Neural cell (in vitro differentiated cells): ENCODE measurements at regions not wholly inside any gene's neighbourhood (a gene's known extent, or its start where the extent isn't known, plus 50 kb on each side); places are given as distances from the start of the nearest gene placed in this dataset.
A peak's percentile ranks its signal among the peaks of the same experiment; 100 is the strongest.

ENCODE experiments used
- H2AFZ ChIP-seq: fragments of 200-600, 300-800 bp; sonication (generic), shearing (Covaris generic); 2 replicates; pipeline ENCODE4 v1.6.0; 2014; ENCODE audit warnings: low read depth, mild to moderate bottlenecking, antibody characterized with exemption, low read length, moderate library complexity
- H3F3A ChIP-seq: fragments of 200-600 bp; shearing (Covaris generic); 2 replicates; pipeline ENCODE4 v1.6.1; 2016; ENCODE audit warnings: mild to moderate bottlenecking, moderate library complexity, mixed read lengths, antibody characterized with exemption, low read length; ENCODE audit not compliant: insufficient read depth, poor library complexity, severe bottlenecking
- H3K27ac ChIP-seq: fragments of 200-600, 300-800 bp; sonication (generic), shearing (Covaris generic); 2 replicates; pipeline ENCODE4 v1.5.1; 2014; ENCODE audit warnings: mild to moderate bottlenecking, low read length, moderate library complexity
- H3K27me3 ChIP-seq: fragments of 300-800, 200-600 bp; sonication (generic), shearing (Covaris generic); 2 replicates; pipeline ENCODE4 v1.6.0; 2014; ENCODE audit warnings: mild to moderate bottlenecking, low read depth, low read length, moderate library complexity; ENCODE audit not compliant: insufficient read depth
- H3K36me3 ChIP-seq: fragments of 300-800, 200-600 bp; sonication (generic), shearing (Covaris generic); 2 replicates; pipeline ENCODE4 v1.5.1; 2014; ENCODE audit warnings: mild to moderate bottlenecking, antibody characterized with exemption, low read length, moderate library complexity; ENCODE audit not compliant: insufficient read depth
- H3K4me2 ChIP-seq: fragments of 300-800, 200-600 bp; sonication (generic), shearing (Covaris generic); 2 replicates; pipeline ENCODE4 v1.6.0; 2014; ENCODE audit warnings: mild to moderate bottlenecking, low read length
- H3K4me3 ChIP-seq: fragments of 300-800, 200-600 bp; sonication (generic), shearing (Covaris generic); 2 replicates; pipeline ENCODE4 v1.5.1; 2014; ENCODE audit warnings: mild to moderate bottlenecking, low read length, moderate library complexity
- H3K79me2 ChIP-seq: fragments of 200-600 bp; shearing (Covaris generic); replicated peaks from 2 replicates; pipeline ENCODE4 v1.6.0; 2014; ENCODE audit warnings: mild to moderate bottlenecking, low read length, moderate library complexity; ENCODE audit not compliant: insufficient read depth
- H3K9ac ChIP-seq: fragments of 300-800, 200-600 bp; sonication (generic), shearing (Covaris generic); 2 replicates; pipeline ENCODE4 v1.6.1; 2016; ENCODE audit warnings: mild to moderate bottlenecking, low read length, mixed read lengths
- H3K9me2 ChIP-seq: fragments of 200-600 bp; shearing (Covaris generic); 2 replicates; pipeline ENCODE4 v1.6.1; 2016; ENCODE audit warnings: mild to moderate bottlenecking, low read length, mixed read lengths; ENCODE audit not compliant: insufficient read depth
- H3K9me3 ChIP-seq: fragments of 200-600, 300-800 bp; sonication (generic), shearing (Covaris generic); 2 replicates; pipeline ENCODE4 v1.6.1; 2016; ENCODE audit warnings: mild to moderate bottlenecking, mixed run types, low read length, moderate library complexity, mixed read lengths
- H4K20me1 ChIP-seq: fragments of 200-600 bp; shearing (Covaris generic); 2 replicates; pipeline ENCODE4 v1.6.1; 2016; ENCODE audit warnings: mild to moderate bottlenecking, mixed run types; ENCODE audit not compliant: insufficient read depth
- CTCF ChIP-seq: fragments of 450-650 bp; IDR thresholded peaks from 2 replicates; pipeline ENCODE4 v1.5.1; 2014; ENCODE audit warnings: antibody characterized with exemption, mild to moderate bottlenecking, moderate library complexity; ENCODE audit not compliant: poor library complexity, severe bottlenecking
- EP300 ChIP-seq: fragments of 450-650 bp; conservative IDR thresholded peaks from 2 replicates; pipeline ENCODE4 v1.6.1; 2014; ENCODE audit warnings: antibody characterized with exemption, mild to moderate bottlenecking, moderate library complexity; ENCODE audit not compliant: poor library complexity, severe bottlenecking
- EZH2 ChIP-seq: fragments of 200-600, 300-800 bp; shearing (Covaris generic), sonication (generic); IDR thresholded peaks from 2 replicates; pipeline ENCODE4 v1.6.1; 2014; ENCODE audit warnings: antibody characterized with exemption, low read length, borderline replicate concordance, mild to moderate bottlenecking; ENCODE audit not compliant: insufficient read depth, poor library complexity, severe bottlenecking
- MXI1 ChIP-seq: fragments of 450-650 bp; conservative IDR thresholded peaks from 2 replicates; pipeline ENCODE4 v1.6.1; 2014; ENCODE audit warnings: antibody characterized with exemption, mild to moderate bottlenecking; ENCODE audit not compliant: poor library complexity, severe bottlenecking
- POLR2AphosphoS5 ChIP-seq: IDR thresholded peaks from 2 replicates; pipeline ENCODE4 v1.6.1; 2012
- RAD21 ChIP-seq: fragments of 450-650 bp; conservative IDR thresholded peaks from 2 replicates; pipeline ENCODE4 v1.6.1; 2014; ENCODE audit warnings: antibody characterized with exemption, mild to moderate bottlenecking, moderate library complexity
- REST ChIP-seq: IDR thresholded peaks from 2 replicates; pipeline ENCODE4 v1.6.1; 2012; ENCODE audit warnings: borderline replicate concordance
- SMC3 ChIP-seq: fragments of 450-650 bp; conservative IDR thresholded peaks from 2 replicates; pipeline ENCODE4 v1.6.1; 2014; ENCODE audit warnings: antibody characterized with exemption, mild to moderate bottlenecking, moderate library complexity; ENCODE audit not compliant: poor library complexity
- TAF1 ChIP-seq: IDR thresholded peaks from 2 replicates; pipeline ENCODE4 v1.6.1; 2012; ENCODE audit warnings: low read depth

- H3K9ac ChIP-seq = peak overlapping the region; percentile 29
- H3K36me3 ChIP-seq = no peaks in the 10 kb centered on the region
- no peaks in the 10 kb centered on the region for H3F3A ChIP-seq
- H2AFZ ChIP-seq = no peak overlapping the region
- H3K4me2 ChIP-seq = peak overlapping the region; percentile 1
- H3K27ac ChIP-seq = peak overlapping the region; percentile 32
- no peaks in the 10 kb centered on the region for H4K20me1 ChIP-seq
- H3K79me2 ChIP-seq = no peaks in the 10 kb centered on the region
- H3K9me2 ChIP-seq = no peaks in the 10 kb centered on the region
- H3K9me3 ChIP-seq = no peaks in the 10 kb centered on the region
- no peaks in the 10 kb centered on the region for H3K27me3 ChIP-seq
- TF ChIP-seq EZH2 (no peak), SMC3 (no peak), RAD21 (no peak), MXI1 (no peak), CTCF (no peak), EP300 (peak; percentile 63), TAF1 (no peak), POLR2AphosphoS5 (no peak), REST (peak; percentile 86)
- peak overlapping the region; percentile 33 for H3K4me3 ChIP-seq
These were observed 129.4 kb upstream of the ITGA6 start for GRCh38 chr2:172297950-172298349.

GRCh38 chr2:172299741-172300140 is 127.6 kb upstream of the ITGA6 start:
- Histone ChIP-seq H3K9me3 (no peaks in the 10 kb centered on the region), H3K4me3 (no peak overlapping the region), H3F3A (no peaks in the 10 kb centered on the region), H3K79me2 (no peaks in the 10 kb centered on the region), H2AFZ (no peak overlapping the region), H3K9ac (no peak overlapping the region), H3K4me2 (no peak overlapping the region), H3K27ac (no peak overlapping the region), H3K36me3 (no peaks in the 10 kb centered on the region), H3K9me2 (no peaks in the 10 kb centered on the region), H4K20me1 (no peaks in the 10 kb centered on the region), H3K27me3 (no peaks in the 10 kb centered on the region)
- no peak for TF ChIP-seq MXI1
- TF ChIP-seq POLR2AphosphoS5 = no peak
- no peak for TF ChIP-seq EP300
- TF ChIP-seq CTCF = no peak
- no peak for TF ChIP-seq RAD21
- TF ChIP-seq TAF1 = no peak
- no peak for TF ChIP-seq REST
- no peak for TF ChIP-seq EZH2
- no peak for TF ChIP-seq SMC3
